ENCODE measurements at regions not wholly inside any gene's neighbourhood (a gene's known extent, or its start where the extent isn't known, plus 50 kb on each side); places are given as distances from the start of the nearest gene placed in this dataset.

- H3K27ac ChIP-seq: no peak overlapping the region
- no peaks in the 10 kb centered on the region for H3K36me3 ChIP-seq
- no peak for TF ChIP-seq CTCF (IDR thresholded peaks at IDR 0.05; ENCODE audit: low read depth, low read length)
- no peaks in the 10 kb centered on the region for H3K9me3 ChIP-seq (ENCODE audit: severe bottlenecking)
- DNase-seq: no peak
- no peaks in the 10 kb centered on the region for H3K27me3 ChIP-seq (ENCODE audit: insufficient read depth, low read depth, severe bottlenecking)
- H3K4me3 ChIP-seq (ENCODE audit: low read depth, low read length): no peak overlapping the region
These were observed 341.9 kb downstream of the GXYLT1 start for GRCh38 chr12:41802803-41803202.

DNA sequence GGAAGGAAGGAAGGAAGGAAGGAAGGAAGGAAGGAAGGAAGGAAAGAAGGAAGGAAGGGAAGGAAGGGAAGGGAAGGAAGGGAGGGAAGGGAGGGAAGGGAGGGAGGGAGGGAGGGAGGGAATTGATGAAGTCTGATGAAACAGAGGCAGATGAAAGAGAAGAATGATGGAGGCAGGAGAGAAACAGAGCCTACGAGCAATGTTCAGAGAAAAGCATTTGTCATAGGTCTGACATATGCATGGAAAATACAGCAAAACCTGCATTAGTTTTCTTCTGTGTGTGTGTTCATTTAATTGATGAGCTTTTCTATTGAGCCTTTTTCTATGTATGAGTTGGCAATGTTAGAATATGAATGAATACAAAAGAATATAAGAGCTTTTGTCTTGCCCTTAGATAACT, 343.4 kb downstream of the GXYLT1 start:
- no peak for DNase-seq
- TF ChIP-seq CTCF (IDR thresholded peaks at IDR 0.05; ENCODE audit: low read depth, low read length): no peak
- H3K27me3 ChIP-seq (ENCODE audit: insufficient read depth, low read depth, severe bottlenecking): no peaks in the 10 kb centered on the region
- no peak overlapping the region for H3K4me3 ChIP-seq (ENCODE audit: low read depth, low read length)
- no peak overlapping the region for H3K27ac ChIP-seq
- H3K36me3 ChIP-seq: no peaks in the 10 kb centered on the region
- H3K9me3 ChIP-seq (ENCODE audit: severe bottlenecking): no peaks in the 10 kb centered on the region

DNA sequence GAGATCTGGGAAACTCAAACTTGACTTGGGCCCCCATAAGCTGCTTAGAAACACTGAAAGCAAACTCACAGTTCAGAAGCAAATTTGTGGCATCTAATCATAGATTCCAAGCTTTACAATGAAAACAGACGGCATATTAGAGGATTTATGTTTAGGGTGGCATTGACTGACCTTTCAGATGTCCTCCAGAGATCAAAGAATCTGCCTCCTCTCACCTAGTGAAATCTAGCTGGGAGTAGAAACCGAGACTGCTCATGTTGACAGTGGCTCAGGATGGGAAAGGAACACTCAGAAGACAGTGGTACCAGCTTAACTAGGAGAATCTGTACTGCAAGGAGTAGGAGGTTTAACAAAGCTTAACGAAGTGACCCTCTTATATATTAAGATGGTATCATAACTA, 345.0 kb downstream of the GXYLT1 start:
- Histone ChIP-seq H3K4me3 (ENCODE audit: low read depth, low read length) (no peak overlapping the region), H3K27ac (no peak overlapping the region), H3K9me3 (ENCODE audit: severe bottlenecking) (no peaks in the 10 kb centered on the region), H3K36me3 (no peaks in the 10 kb centered on the region), H3K27me3 (ENCODE audit: insufficient read depth, low read depth, severe bottlenecking) (no peaks in the 10 kb centered on the region)
- TF ChIP-seq CTCF (IDR thresholded peaks at IDR 0.05; ENCODE audit: low read depth, low read length): no peak
- no peak for DNase-seq

DNA sequence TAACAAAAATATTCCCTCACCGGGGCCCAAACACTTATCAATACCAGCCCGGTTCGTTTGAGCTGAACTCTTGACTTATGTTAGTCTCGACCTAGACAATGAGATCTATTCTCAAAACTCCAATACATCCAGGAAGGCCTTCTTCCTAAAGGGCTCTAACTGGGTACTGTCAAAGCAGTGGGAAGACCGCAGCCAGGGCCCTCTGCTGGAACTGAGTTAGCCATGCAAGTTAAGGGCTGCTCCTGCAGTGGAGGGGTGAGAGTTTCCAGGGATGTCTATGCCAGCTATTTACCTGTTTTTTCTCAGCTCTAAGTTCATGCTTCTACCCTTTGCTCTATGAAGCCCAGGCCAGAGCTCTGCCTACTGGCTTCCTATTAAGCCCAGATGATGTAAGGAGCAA, 348.8 kb downstream of the GXYLT1 start:
- H3K4me3 ChIP-seq (ENCODE audit: low read depth, low read length): no peak overlapping the region
- TF ChIP-seq CTCF (IDR thresholded peaks at IDR 0.05; ENCODE audit: low read depth, low read length): peak; percentile 61
- H3K27me3 ChIP-seq (ENCODE audit: insufficient read depth, low read depth, severe bottlenecking): no peaks in the 10 kb centered on the region
- H3K27ac ChIP-seq: no peak overlapping the region
- no peaks in the 10 kb centered on the region for H3K36me3 ChIP-seq
- peaks cover 4% of the 10 kb centered on the region for H3K9me3 ChIP-seq (ENCODE audit: severe bottlenecking)
- DNase-seq: peak; percentile 18

DNA sequence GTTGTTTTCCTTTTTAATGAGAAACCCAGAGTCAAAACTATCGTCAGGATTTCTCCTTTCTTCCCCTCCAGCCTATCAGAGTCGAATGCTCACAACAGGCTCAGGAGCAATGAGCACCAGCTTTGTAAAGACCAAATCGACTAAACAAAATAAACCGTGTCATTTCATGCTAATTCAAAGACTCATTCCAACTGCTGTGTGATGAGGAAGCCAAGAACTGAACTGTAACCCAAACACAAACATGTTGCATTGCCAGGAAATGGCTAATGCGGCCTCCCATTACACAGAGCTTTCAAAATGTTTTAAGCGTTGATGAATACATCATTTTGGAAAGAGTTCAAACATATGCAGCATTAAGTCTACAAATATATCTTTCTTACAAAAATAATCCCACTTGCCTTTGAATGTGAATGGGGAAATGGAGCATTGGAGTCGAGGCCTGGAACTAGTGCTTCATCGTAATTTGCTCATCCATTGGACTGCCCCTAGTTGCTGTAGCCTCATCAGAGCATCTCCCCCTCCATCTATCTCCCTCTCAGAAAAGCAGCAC, 349.5 kb downstream of the GXYLT1 start:
- TF ChIP-seq CTCF (IDR thresholded peaks at IDR 0.05; ENCODE audit: low read depth, low read length): no peak
- no peaks in the 10 kb centered on the region for H3K27me3 ChIP-seq (ENCODE audit: insufficient read depth, low read depth, severe bottlenecking)
- no peak overlapping the region for H3K27ac ChIP-seq
- H3K9me3 ChIP-seq (ENCODE audit: severe bottlenecking): peaks cover 6% of the 10 kb centered on the region
- no peaks in the 10 kb centered on the region for H3K36me3 ChIP-seq
- DNase-seq: no peak
- no peak overlapping the region for H3K4me3 ChIP-seq (ENCODE audit: low read depth, low read length)

- peaks cover 6% of the 10 kb centered on the region for H3K9me3 ChIP-seq (ENCODE audit: severe bottlenecking)
- no peak overlapping the region for H3K4me3 ChIP-seq (ENCODE audit: low read depth, low read length)
- DNase-seq: no peak
- no peaks in the 10 kb centered on the region for H3K36me3 ChIP-seq
- no peaks in the 10 kb centered on the region for H3K27me3 ChIP-seq (ENCODE audit: insufficient read depth, low read depth, severe bottlenecking)
- TF ChIP-seq CTCF (IDR thresholded peaks at IDR 0.05; ENCODE audit: low read depth, low read length): no peak
- H3K27ac ChIP-seq: no peak overlapping the region
These were observed 350.3 kb downstream of the GXYLT1 start for GRCh38 chr12:41794336-41794735.
